ENCODE measurements at regions not wholly inside any gene's neighbourhood (a gene's known extent, or its start where the extent isn't known, plus 50 kb on each side); places are given as distances from the start of the nearest gene placed in this dataset.

- H3K27ac ChIP-seq, result no peak overlapping the region
- TF ChIP-seq CTCF (conservative IDR thresholded peaks at IDR 0.05), result no peak
Observed at GRCh38 chr13:77379508-77379907, 52.6 kb upstream of the MYCBP2 start.

- TF ChIP-seq CTCF (conservative IDR thresholded peaks at IDR 0.05) (no peak), ZFX (IDR thresholded peaks at IDR 0.05) (no peak)
- H3K27ac ChIP-seq, result no peak overlapping the region
Observed at GRCh38 chr13:77378662-77379061, 51.8 kb upstream of the MYCBP2 start.

DNA sequence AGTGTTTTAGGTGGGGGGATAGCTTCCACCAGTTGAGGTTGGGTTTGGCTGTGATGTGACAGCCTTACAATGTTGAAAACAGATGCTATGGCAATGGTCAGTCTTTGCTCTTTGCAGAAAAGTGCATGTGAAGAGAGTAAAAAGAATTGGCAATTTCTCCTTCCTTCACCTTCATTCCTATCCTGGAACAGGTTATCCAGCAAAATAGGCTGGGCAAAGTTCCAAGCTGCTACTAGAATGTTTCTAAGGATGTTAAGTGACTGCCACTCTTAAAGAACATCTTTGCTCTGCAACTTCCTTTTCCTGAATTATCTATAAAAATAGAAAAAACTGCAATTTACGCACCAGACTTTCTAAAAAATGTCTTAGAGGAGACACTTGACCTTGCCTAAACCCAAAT, 50.1 kb upstream of the MYCBP2 start:
- TF ChIP-seq CTCF (conservative IDR thresholded peaks at IDR 0.05) (no peak), ZFX (IDR thresholded peaks at IDR 0.05) (no peak)
- H3K27ac ChIP-seq, result no peak overlapping the region

All from C4-2B (cell line).